ENCODE measurements at regions not wholly inside any gene's neighbourhood (a gene's known extent, or its start where the extent isn't known, plus 50 kb on each side); places are given as distances from the start of the nearest gene placed in this dataset.

- TF ChIP-seq CTCF (IDR thresholded peaks at IDR 0.05; ENCODE audit: low read depth, low read length): no peak
- no peak overlapping the region for H3K4me3 ChIP-seq (ENCODE audit: low read depth, low read length)
- in situ Hi-C loops (cut with HindIII; ENCODE audit: low sequenced_read_pairs): no loop called here
- no peak for DNase-seq (ENCODE audit: low read depth, low spot score)
Observed at GRCh38 chr5:89452081-89452480, 569.1 kb upstream of the MEF2C start.

GRCh38 chr5:89451263-89451662 is 568.3 kb upstream of the MEF2C start:
- TF ChIP-seq CTCF (IDR thresholded peaks at IDR 0.05; ENCODE audit: low read depth, low read length): no peak
- H3K4me3 ChIP-seq (ENCODE audit: low read depth, low read length): no peak overlapping the region
- no peak for DNase-seq (ENCODE audit: low read depth, low spot score)
- in situ Hi-C loops (cut with HindIII; ENCODE audit: low sequenced_read_pairs): no loop called here

GRCh38 chr5:89450149-89450538 is 567.2 kb upstream of the MEF2C start:
- in situ Hi-C loops (cut with HindIII; ENCODE audit: low sequenced_read_pairs): no loop called here

DNA sequence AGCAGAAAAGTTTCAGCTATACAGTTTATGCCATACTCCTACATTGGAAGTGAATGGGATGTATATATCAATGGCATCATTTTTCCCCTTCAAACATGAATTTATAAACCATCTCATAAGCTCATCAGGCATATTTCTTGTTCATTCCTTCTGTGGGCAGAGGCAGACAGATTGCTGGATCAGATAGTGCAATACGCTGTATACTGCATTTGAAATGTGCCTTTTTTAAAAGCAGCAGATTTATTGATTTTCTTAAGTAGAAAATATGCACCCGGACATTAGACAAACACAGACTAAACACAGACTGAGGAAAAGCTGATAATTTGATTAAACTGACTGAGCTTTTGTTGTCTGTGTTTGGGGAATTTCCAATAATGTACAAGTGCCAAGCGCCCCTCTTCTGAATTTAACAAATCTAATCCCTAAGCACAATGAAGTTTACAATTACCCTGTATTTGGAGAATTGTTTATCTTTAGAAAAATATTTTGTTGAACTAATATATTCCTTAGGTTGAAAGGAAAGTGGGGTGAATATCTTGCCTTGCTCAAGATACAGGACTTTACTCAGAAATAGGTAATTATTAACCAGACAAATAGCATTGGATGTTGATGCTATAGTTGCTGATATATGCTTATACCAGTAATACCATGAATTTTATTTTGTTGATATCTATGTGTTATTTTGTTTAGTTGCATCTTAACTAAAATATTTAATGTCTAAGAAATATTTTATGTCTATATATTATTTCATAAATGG is 566.6 kb upstream of the MEF2C start:
- DNase-seq (ENCODE audit: low read depth, low spot score): no peak
- no peak for TF ChIP-seq CTCF (IDR thresholded peaks at IDR 0.05; ENCODE audit: low read depth, low read length)
- no peak overlapping the region for H3K4me3 ChIP-seq (ENCODE audit: low read depth, low read length)
- in situ Hi-C loops (cut with HindIII; ENCODE audit: low sequenced_read_pairs): no loop called here

More at GRCh38 chr5:89450149-89450538, 567.2 kb upstream of the MEF2C start:
- H3K4me3 ChIP-seq (ENCODE audit: low read depth, low read length): no peak overlapping the region
- no peak for TF ChIP-seq CTCF (IDR thresholded peaks at IDR 0.05; ENCODE audit: low read depth, low read length)
- DNase-seq (ENCODE audit: low read depth, low spot score): no peak

DNA sequence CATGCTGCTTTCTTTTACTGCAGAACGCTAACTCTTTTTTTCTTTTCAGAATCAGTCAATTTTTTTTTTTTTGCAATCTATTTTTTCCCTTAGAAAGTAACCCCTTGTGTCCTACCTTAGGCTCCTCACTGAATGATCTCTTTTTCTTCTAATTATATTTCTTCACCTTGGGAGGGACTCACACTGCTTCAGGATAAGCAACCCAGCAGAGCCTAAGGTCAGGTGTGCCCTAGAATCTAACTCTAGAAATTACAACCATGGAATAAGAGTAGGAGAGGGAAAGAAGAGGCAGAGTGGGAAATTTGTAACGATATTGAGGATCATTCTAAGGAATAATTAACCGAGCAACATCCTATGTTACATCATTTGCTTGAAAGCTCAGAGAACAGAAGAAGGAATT is 564.0 kb upstream of the MEF2C start:
- no peak overlapping the region for H3K4me3 ChIP-seq (ENCODE audit: low read depth, low read length)
- DNase-seq (ENCODE audit: low read depth, low spot score): no peak
- in situ Hi-C loops (cut with HindIII; ENCODE audit: low sequenced_read_pairs): no loop called here
- TF ChIP-seq CTCF (IDR thresholded peaks at IDR 0.05; ENCODE audit: low read depth, low read length): no peak

- H3K4me3 ChIP-seq (ENCODE audit: low read depth, low read length): no peak overlapping the region
- in situ Hi-C loops (cut with HindIII; ENCODE audit: low sequenced_read_pairs): no loop called here
- no peak for TF ChIP-seq CTCF (IDR thresholded peaks at IDR 0.05; ENCODE audit: low read depth, low read length)
- DNase-seq (ENCODE audit: low read depth, low spot score): no peak
Observed at GRCh38 chr5:89445106-89445745, 562.2 kb upstream of the MEF2C start.
